Activated CD8-positive, alpha-beta memory T cell treated with anti-CD3 and anti-CD28 coated beads for 36 hours (primary cell): ENCODE measurements at regions not wholly inside any gene's neighbourhood (a gene's known extent, or its start where the extent isn't known, plus 50 kb on each side); places are given as distances from the start of the nearest gene placed in this dataset.

Experiments used
- CTCF ChIA-PET: fragments of 350-600 bp; sonication (Branson Sonifier 250); formaldehyde crosslinking; loops from one replicate; lab custom pipeline; 2021; ENCODE audit warnings: antibody characterized with exemption; lab: Charles Lee
- POLR2A ChIA-PET: fragments of 350-600 bp; sonication (Branson Sonifier 250); formaldehyde crosslinking; loops from one replicate; lab custom pipeline; 2021; ENCODE audit warnings: antibody characterized with exemption; lab: Charles Lee

DNA sequence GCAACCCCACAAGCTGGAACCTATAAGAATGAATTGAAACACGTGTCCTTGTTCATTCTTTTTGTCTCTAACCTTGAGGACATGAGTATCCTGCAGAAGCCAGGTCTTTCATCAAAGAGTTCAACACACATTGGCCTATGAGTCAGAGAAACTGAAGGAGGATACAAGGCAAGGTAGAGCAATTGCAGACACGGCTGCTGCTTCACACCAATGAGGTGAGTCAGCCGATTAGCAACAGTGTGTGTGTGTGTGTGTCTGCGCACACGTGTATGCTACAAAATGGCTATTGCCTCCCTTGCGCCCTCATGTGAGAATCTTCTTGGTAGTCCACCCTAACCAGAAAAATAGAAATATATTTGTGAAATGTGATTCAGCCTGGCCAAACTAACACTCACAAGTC lies 1477.7 kb upstream of the IGFBP7 start:
- ChIA-PET POLR2A (no interaction called here), CTCF (no interaction called here)

DNA sequence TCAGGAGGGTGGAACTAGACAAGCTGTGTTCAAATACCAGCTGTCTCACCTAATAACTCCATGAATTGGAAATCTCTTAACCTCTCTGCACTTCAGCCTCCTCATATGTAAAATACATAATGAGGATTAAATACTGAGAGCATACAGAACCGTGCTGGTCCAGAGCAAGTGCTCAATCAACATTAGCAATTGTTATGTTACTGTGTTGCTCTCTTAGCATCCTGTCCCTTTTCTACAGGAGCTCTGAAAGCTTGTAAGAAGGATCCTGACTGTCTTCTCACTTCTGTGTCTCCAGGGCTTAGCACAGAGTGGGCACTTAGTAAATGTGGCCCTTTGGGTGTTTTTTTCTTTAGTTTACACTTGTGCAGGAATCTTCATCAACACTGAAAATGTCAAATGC lies 1456.1 kb upstream of the IGFBP7 start:
- POLR2A ChIA-PET = no interaction called here
- CTCF ChIA-PET = no interaction called here

DNA sequence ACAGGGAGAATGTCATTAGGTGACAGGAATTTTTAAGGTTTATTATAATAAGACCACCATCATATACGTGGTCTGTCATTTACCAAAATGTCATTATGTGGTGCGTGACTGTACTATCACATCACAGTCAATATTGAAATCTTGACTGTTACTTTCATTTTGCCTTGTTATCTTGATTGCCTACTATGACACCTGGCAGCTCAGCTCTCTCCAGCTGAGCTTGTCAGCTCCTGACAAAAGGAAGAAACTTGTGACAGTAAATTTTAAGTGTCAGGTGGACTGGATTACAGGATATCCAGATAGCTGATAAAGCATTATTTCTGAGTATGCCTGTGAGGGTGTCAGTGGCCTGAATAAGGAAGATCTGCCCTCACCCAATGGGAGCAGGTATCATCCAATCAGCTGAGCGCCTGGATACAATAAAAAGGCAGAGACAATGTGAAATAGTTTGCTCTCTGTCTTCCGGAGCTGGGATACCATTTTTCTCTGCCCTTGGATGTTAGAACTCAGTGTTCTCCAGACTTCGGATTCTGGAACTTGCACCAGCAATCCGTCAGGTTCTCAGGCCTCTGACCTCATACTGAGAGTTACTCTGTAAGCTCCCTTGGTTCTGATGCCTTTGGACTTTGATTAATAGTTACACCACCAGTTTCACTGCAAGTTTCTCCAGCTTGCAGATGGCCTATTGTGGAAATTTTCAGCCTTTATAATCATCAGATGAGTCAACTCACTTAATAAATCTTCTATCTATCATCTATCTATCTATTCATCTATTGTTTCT lies 1454.7 kb upstream of the IGFBP7 start:
- CTCF ChIA-PET = no interaction called here
- POLR2A ChIA-PET = no interaction called here

DNA sequence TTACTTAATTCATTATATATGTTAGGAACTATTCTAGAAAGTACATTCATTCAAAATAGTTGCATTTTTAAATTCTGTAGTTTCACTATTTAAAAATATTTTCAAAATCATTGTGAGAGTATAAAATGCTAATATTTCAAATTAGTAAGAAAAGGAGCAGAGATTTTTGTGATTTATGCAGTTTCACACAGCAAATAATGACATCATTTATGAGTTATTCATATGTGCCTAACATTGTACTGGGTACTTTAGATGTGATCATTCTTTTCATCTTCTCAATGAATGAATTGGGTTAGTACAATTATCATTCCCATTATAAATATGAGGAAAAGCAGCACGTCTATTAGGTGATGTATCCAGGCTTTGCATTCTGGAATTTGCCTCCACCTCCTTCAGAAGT lies 1451.0 kb upstream of the IGFBP7 start:
- ChIA-PET POLR2A (no interaction called here), CTCF (no interaction called here)

DNA sequence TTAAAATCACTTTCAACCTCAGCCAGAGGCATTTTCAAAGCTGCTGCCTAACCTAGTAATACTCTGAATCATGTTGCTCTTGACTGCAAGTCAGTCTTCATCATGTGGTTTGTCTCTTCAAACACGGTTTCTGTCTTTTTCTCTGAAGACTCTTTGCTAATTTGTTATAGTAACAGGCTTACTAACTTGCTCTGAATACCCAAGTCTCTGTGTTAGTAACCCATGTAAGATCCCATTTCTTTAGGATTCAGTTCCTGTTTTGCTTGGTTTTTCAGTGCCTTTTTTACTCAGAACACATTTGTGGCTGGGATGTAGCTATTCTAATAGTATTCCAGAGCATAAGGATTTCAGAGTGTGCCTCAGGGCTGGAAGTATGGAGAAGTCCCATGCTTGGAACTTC lies 1450.6 kb upstream of the IGFBP7 start:
- POLR2A ChIA-PET = no interaction called here
- CTCF ChIA-PET = no interaction called here

DNA sequence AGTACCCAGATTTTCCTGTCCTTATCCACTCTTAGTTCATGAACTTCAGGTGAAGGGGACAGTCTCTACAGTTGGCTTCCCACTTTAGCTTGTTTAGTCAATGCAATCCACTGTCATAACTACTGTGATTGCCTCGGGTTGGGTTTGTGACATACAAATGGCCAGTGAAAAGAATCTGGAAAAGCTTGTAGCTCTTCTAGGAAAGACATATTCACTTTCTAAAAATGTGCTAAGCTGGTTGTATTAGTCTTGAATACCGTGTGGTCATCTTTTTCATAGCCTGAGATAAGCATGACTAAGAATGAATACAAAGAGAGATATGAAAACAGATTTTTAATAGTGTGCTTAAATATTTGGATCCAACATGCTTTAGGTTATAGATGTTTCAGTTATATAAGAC lies 1443.5 kb upstream of the IGFBP7 start:
- CTCF ChIA-PET = no interaction called here
- POLR2A ChIA-PET = no interaction called here

DNA sequence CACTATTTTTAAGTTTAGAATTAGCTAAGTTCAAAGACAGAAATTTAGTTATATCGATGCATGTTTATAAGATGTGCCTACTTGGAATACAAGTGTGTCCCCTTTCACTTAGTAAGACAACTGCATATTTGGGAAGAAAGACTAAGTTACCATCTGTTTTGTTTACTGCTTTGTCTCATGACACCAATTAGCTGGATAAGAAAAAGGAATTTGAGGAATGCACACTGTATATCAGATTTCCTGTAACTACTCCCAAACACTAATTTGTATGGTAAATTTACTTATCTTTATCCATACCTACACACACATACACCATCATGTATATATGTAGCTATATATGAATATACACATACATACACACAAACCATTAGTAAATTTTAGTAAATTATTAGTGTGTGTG lies 1442.8 kb upstream of the IGFBP7 start:
- ChIA-PET CTCF (no interaction called here), POLR2A (no interaction called here)

DNA sequence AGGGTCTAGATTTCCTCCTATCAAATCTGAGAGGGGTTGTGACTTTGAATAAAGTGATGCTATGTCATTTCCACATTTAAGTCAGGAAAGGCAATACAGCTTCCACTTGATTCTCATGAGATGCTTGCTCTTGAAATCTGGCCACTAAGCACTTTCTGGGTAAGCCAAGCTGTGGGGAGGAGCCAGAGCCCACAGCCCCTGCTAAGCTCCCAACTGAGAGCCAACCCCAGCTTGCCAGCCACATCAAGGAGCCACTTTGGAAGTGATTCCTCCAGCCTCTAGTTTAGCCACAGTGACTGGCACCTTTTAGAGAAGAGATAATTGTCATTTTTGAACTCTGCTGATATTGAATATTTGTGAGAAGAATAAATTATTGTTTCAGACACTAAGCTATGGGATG lies 1441.5 kb upstream of the IGFBP7 start:
- ChIA-PET CTCF (no interaction called here), POLR2A (no interaction called here)

DNA sequence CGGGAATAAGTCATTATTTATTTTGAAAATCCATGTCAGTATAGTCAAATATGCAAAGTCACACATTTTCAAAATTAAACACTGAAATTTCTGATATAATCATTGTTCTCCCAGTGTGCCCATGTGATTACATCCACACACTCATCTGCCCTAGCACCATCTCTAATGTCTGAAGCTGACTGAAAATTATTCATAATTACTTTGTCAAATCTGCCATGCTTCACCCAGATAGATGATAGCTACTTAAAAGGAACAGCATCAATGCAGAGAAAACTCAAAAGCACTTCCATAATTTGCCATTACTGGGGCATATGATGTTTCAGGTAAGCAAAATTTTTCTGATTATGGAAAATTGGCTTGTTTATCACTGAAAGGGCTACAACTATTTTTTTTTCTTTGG lies 1433.3 kb upstream of the IGFBP7 start:
- CTCF ChIA-PET = no interaction called here

DNA sequence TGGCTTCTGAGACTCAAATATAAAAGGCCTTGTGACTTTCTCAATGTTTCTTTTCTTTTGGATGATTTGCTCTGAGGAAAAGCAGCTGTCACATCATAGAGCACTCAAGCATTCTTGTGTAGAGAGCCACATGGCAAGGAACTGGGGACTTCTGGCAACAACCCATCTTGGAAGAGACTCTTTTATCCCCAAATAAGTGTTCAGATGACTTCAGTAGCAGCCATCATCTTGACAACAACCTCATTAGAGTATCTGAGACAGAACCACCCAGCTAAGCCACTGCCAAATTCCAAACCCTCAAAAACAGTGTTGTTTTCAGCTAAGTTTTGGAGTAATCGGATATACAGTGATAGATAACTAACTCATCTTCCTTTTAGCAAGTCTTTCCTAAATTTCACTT lies 1431.7 kb upstream of the IGFBP7 start:
- POLR2A ChIA-PET = no interaction called here

More for the DNA sequence above, 1433.3 kb upstream of the IGFBP7 start:
- POLR2A ChIA-PET = no interaction called here

DNA sequence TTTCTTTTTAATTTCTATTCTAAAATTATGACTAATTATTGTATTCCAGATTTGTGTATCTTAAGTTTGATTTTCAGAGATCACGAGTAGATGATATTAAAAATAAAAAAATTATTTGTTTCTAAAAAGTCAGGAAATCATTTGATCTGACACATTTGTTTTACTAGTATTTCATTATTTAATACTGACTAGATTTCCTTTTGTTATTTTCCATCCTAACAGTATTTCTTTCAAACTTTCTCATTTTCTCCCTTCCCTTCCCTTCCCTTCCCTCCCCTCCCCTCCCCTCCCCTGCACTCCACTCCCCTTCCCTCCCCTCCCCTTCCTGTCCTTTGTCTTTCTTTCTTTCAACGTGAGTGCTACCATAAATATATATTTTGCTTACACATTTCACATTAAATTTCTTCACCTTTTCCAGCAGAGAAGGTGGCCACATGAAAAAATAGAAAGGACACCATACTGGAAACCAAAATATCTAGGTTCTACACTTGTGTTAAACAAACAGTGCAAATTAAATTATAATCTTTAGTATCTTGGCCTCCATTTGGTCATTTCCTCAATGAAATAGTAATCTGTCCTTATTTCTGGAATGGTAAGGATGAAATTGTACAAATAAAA lies 1412.7 kb upstream of the IGFBP7 start:
- ChIA-PET POLR2A (no interaction called here), CTCF (no interaction called here)

More for the DNA sequence above, 1431.7 kb upstream of the IGFBP7 start:
- CTCF ChIA-PET = no interaction called here

DNA sequence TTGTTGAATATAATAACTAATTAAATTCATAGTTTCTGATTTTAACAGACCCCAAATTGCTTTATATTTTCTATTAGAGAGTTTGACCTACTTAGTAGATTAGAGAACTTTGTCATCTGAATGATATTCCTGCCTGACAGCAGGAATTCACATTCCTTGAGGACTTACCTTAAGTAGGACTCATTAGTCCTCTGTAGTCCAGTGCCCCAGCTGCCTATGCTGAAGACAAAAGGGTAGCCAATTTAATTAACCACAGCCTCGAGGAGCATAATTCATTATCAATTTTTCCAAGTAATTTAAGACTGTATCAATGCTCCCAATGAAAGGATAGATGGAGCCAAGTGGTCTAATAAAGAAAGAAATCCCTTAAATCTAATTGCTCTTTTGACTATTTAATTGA lies 1405.0 kb upstream of the IGFBP7 start:
- POLR2A ChIA-PET = no interaction called here
- CTCF ChIA-PET = interaction anchor here (0.7 kb wide), 1 partner anchor 90 kb away, joined by 3 read pairs; no protein-coding TSS in a partner anchor

DNA sequence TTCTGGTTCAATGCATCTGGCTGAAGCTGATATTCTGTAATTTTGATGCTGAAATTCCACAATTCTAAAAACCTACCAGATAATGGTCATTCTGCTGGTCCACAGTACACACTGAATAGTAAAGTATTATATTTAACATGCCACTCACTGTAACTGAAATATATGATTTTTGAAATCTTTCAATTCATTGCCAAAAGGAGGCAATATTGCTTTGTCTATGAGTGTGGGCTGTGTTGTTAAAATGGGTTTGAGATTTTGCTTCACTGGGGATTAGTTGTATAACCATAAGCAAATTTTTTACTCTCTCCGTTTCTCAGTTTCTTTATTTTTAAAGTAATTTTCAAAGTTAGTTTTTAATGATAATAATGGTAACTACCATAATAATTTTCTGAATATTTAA lies 1404.1 kb upstream of the IGFBP7 start:
- ChIA-PET CTCF (no interaction called here), POLR2A (no interaction called here)

DNA sequence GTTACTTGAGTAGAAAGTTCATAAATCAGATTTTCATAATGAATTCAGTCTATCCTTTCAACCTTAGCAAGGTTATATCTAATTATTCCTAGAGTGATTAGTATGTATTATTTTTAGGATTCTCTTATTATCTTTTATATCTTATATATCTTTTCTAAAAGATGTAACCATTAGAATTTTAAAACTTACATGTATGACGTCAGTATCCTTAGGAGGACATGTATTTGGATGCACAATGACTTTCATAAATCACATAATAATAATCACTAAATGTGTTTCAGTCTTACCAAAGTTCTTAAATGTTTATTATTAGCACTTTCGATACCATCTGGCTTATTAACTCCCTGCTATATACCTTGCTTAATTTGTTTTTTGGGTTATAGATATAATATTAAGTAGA lies 1400.5 kb upstream of the IGFBP7 start:
- CTCF ChIA-PET = no interaction called here
- POLR2A ChIA-PET = no interaction called here

DNA sequence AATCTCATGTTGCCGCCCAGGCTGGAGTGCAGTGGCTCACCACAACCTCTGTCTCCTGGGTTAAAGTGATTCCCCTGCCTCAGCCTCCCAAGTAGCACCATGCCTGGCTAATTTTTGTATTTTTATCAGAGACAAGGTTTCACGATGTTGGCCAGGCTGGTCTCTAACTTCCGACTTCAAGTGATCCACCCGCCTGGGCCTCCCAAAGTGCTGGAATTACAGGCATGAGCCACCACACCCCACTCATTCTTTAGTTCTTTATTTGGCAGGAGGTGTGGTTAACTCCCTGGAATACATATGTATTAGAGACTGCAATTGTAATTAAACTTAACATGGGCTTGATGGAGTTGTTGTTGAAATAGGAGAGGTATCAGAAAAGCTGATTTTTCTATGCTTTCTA lies 1396.9 kb upstream of the IGFBP7 start:
- ChIA-PET POLR2A (no interaction called here), CTCF (no interaction called here)

DNA sequence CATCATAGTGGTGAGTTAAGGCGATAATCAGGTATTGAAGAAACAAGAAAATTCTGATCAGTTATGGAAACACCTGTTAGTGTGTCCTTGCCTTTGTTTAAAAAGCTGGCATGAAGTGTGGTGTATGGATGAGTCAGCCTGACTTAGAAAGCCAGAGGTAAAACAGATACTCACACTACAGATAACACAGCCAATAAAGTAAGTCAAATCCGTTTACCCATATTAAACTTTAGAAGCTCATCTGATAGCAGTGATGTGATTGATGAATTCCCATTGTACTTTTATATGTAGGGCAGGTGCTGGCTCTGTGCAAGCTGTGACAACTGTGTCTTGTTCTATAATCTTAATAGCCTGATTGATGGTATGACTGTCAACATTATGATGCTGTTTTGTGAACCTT lies 1392.7 kb upstream of the IGFBP7 start:
- CTCF ChIA-PET = interaction anchor here (1.0 kb wide), 1 partner anchor 23 kb away, joined by 3 read pairs; no protein-coding TSS in a partner anchor
- POLR2A ChIA-PET = no interaction called here

DNA sequence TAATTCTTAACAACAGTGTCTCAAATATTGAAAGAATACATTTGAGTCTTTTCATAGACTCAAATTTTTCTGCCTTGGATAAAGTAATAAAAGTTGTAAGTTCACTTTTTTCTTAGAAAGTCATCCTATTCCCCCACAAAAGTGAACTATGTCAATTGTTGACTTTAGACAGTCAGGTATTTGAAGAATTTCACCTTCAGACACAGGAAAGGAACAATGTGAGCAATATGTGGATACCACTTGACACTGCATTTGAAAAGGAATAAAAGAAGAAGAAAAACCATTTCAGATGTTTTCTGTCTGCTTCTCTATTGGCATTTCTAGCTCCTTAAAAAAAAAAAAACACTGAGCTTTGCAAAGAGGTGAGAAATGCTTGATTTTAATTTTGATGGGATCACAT lies 1389.0 kb upstream of the IGFBP7 start:
- POLR2A ChIA-PET = no interaction called here
- CTCF ChIA-PET = no interaction called here

DNA sequence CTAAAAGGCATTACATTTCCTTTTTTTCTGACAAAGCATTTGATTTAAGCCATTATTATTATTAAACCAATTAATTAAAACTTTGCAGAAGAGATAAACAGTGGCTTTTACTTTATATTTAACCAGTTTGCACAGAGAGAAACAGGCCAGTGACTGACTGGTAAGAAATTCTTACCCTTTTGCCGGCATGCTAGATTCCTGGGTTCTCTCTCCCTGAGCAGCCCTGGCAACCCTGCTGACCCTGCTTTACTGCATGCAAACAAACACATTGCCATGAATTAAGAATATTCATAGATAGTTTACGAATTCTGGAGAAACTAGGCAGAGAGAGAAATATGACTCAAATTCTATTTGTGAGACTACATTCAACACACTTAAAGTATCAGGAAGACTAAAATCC lies 1381.4 kb upstream of the IGFBP7 start:
- POLR2A ChIA-PET = no interaction called here
- CTCF ChIA-PET = no interaction called here

DNA sequence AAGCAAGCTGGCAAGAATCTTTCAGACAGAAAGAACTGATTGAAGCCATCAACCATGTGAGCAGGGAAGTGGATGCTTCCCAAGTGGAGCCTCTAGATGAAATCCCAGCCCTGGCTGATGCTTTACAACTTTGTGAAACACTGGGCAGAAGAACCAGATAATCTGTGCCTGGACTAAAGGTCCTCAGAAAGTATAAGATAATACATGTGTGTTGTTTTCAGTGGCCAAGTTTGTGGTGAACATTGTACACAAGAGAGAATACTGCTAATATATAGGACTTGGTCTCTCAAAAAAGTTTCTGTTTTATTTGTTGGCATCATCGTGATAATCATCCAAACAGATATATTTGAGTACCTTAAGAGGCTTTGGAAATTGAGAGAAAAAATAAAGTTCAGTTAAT lies 1367.8 kb upstream of the IGFBP7 start:
- ChIA-PET POLR2A (no interaction called here), CTCF (no interaction called here)

DNA sequence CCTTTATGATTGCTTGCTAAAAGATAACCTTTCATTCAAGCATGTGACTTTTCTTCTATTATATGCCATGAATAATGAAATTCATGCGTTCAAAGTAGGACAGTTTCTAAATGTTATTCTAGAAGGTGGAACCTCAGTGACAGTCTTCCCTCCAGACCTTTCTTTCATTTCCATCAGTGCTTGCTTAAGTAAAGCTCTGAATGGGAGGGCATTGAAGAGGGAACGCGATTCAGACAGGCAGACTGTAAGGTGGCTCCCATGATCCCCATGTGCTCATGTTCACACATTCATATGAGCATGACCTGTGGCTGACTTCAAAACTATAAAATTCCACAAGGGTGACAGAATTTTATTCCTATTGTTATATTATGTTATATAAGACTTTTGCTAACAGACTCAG lies 1367.3 kb upstream of the IGFBP7 start:
- ChIA-PET POLR2A (no interaction called here), CTCF (no interaction called here)

DNA sequence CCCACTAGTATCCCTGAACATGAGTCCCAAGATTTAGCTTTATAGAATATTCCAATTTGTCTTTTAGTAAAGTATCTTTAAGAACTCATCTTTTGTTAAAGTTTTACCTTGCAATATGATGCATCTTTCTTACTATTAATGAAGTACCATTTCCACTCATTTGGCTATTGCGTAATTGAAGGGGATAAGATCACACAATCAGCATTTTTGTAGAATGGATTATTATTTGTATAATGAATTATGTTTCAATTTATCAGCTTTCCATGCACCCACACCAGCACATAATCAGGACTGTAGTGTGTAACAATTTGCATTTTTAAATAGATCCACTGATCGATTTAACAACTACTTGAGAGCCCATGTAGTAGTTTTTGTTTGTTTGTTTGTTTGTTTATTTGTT lies 1364.9 kb upstream of the IGFBP7 start:
- ChIA-PET CTCF (no interaction called here), POLR2A (no interaction called here)
